ENCODE measurements at regions not wholly inside any gene's neighbourhood (a gene's known extent, or its start where the extent isn't known, plus 50 kb on each side); places are given as distances from the start of the nearest gene placed in this dataset.

GRCh38 chr9:20085842-20086241, 297.0 kb upstream of the SLC24A2 start:
- no peak overlapping the region for H3K27ac Mint-ChIP-seq
- Histone ChIP-seq H4K20me1 (ENCODE audit: low read depth) (no peaks in the 10 kb centered on the region), H3K79me2 (ENCODE audit: low read depth) (no peaks in the 10 kb centered on the region), H3K9me3 (ENCODE audit: low read depth) (no peaks in the 10 kb centered on the region), H3K4me2 (no peak overlapping the region), H3K9ac (no peak overlapping the region), H2AFZ (replicated peaks) (no peak overlapping the region), H3K4me1 (no peaks in the 10 kb centered on the region), H3K4me3 (no peak overlapping the region), H3K36me3 (no peaks in the 10 kb centered on the region), H3K27me3 (no peaks in the 10 kb centered on the region), H3K27ac (no peak overlapping the region), H3F3A (ENCODE audit: low read depth) (no peaks in the 10 kb centered on the region)
- DNase-seq (ENCODE audit: low spot score) = no peak
- H3K9me3 Mint-ChIP-seq = peaks cover 3% of the 10 kb centered on the region
- H3K4me3 Mint-ChIP-seq = no peak overlapping the region
- no peaks in the 10 kb centered on the region for H3K36me3 Mint-ChIP-seq
- H3K27me3 Mint-ChIP-seq (ENCODE audit: insufficient read depth, low read depth) = no peaks in the 10 kb centered on the region
- TF ChIP-seq EZH2phosphoT487 (IDR thresholded peaks at IDR 0.05) (no peak), EZH2 (IDR thresholded peaks at IDR 0.05) (no peak), CTCF (IDR thresholded peaks at IDR 0.05) (no peak)
- H3K4me1 Mint-ChIP-seq = peaks cover 18% of the 10 kb centered on the region

GRCh38 chr9:20084125-20084524, 295.3 kb upstream of the SLC24A2 start:
- H3K9me3 Mint-ChIP-seq = peaks cover 2% of the 10 kb centered on the region

GRCh38 chr9:20083390-20083789, 294.6 kb upstream of the SLC24A2 start:
- peaks cover 21% of the 10 kb centered on the region for H3K4me1 Mint-ChIP-seq
- Histone ChIP-seq H3F3A (ENCODE audit: low read depth) (no peaks in the 10 kb centered on the region), H3K79me2 (ENCODE audit: low read depth) (no peaks in the 10 kb centered on the region), H4K20me1 (ENCODE audit: low read depth) (no peaks in the 10 kb centered on the region), H3K27ac (no peak overlapping the region), H2AFZ (replicated peaks) (no peak overlapping the region), H3K9me3 (ENCODE audit: low read depth) (no peaks in the 10 kb centered on the region), H3K27me3 (no peaks in the 10 kb centered on the region), H3K4me2 (no peak overlapping the region), H3K9ac (no peak overlapping the region), H3K4me3 (no peak overlapping the region), H3K4me1 (no peaks in the 10 kb centered on the region), H3K36me3 (no peaks in the 10 kb centered on the region)
- H3K36me3 Mint-ChIP-seq = no peaks in the 10 kb centered on the region
- H3K4me3 Mint-ChIP-seq = no peak overlapping the region
- H3K27ac Mint-ChIP-seq = no peak overlapping the region
- no peak for TF ChIP-seq EZH2phosphoT487 (IDR thresholded peaks at IDR 0.05)
- TF ChIP-seq EZH2 (IDR thresholded peaks at IDR 0.05) = no peak
- no peak for TF ChIP-seq CTCF (IDR thresholded peaks at IDR 0.05)
- DNase-seq (ENCODE audit: low spot score) = no peak
- peaks cover 2% of the 10 kb centered on the region for H3K9me3 Mint-ChIP-seq
- H3K27me3 Mint-ChIP-seq (ENCODE audit: insufficient read depth, low read depth) = no peaks in the 10 kb centered on the region

More at GRCh38 chr9:20084125-20084524, 295.3 kb upstream of the SLC24A2 start:
- Histone ChIP-seq H4K20me1 (ENCODE audit: low read depth) (no peaks in the 10 kb centered on the region), H3K9ac (no peak overlapping the region), H3K4me2 (no peak overlapping the region), H3K79me2 (ENCODE audit: low read depth) (no peaks in the 10 kb centered on the region), H3K27me3 (no peaks in the 10 kb centered on the region), H2AFZ (replicated peaks) (no peak overlapping the region), H3F3A (ENCODE audit: low read depth) (no peaks in the 10 kb centered on the region), H3K4me3 (no peak overlapping the region), H3K4me1 (no peaks in the 10 kb centered on the region), H3K9me3 (ENCODE audit: low read depth) (no peaks in the 10 kb centered on the region), H3K27ac (no peak overlapping the region), H3K36me3 (no peaks in the 10 kb centered on the region)
- no peak for TF ChIP-seq EZH2 (IDR thresholded peaks at IDR 0.05)
- no peak for TF ChIP-seq EZH2phosphoT487 (IDR thresholded peaks at IDR 0.05)
- no peak for TF ChIP-seq CTCF (IDR thresholded peaks at IDR 0.05)
- H3K4me3 Mint-ChIP-seq = no peak overlapping the region
- DNase-seq (ENCODE audit: low spot score) = no peak
- H3K4me1 Mint-ChIP-seq = peaks cover 18% of the 10 kb centered on the region
- H3K27ac Mint-ChIP-seq = no peak overlapping the region
- no peaks in the 10 kb centered on the region for H3K27me3 Mint-ChIP-seq (ENCODE audit: insufficient read depth, low read depth)
- no peaks in the 10 kb centered on the region for H3K36me3 Mint-ChIP-seq

Data from neural progenitor cell (in vitro differentiated cells).